Daoy (cell line): ENCODE measurements at regions not wholly inside any gene's neighbourhood (a gene's known extent, or its start where the extent isn't known, plus 50 kb on each side); places are given as distances from the start of the nearest gene placed in this dataset.

Source experiments
- DNase-seq: peaks from one replicate; pipeline ENCODE4 v3.0.0-alpha.2; 2015; ENCODE audit warnings: low read depth

GRCh38 chr3:113138839-113139743 lies 72.3 kb upstream of the BOC start:
- DNase-seq: no peak

- peak; percentile 63 for DNase-seq
These were observed 70.5 kb upstream of the BOC start for GRCh38 chr3:113140876-113141275.

- no peak for DNase-seq
These were observed 69.8 kb upstream of the BOC start for GRCh38 chr3:113141543-113141942.

- DNase-seq: no peak
These were observed 68.9 kb upstream of the BOC start for GRCh38 chr3:113142476-113142875.

- DNase-seq: no peak
These were observed 68.0 kb upstream of the BOC start for GRCh38 chr3:113143353-113143752.

- DNase-seq: no peak
These were observed 63.6 kb upstream of the BOC start for GRCh38 chr3:113147681-113148261.

- peak; percentile 27 for DNase-seq
These were observed 63.1 kb upstream of the BOC start for GRCh38 chr3:113148284-113148683.

- DNase-seq: no peak
These were observed 61.1 kb upstream of the BOC start for GRCh38 chr3:113150250-113150649.

- DNase-seq: peak; percentile 59
These were observed 59.8 kb upstream of the BOC start for GRCh38 chr3:113151461-113152031.

GRCh38 chr3:113152849-113153248 lies 58.5 kb upstream of the BOC start:
- no peak for DNase-seq

GRCh38 chr3:113153499-113154107 lies 57.8 kb upstream of the BOC start:
- DNase-seq: no peak

GRCh38 chr3:113156816-113157333 lies 54.5 kb upstream of the BOC start:
- no peak for DNase-seq

- DNase-seq: no peak
These were observed 53.8 kb upstream of the BOC start for GRCh38 chr3:113157408-113158030.

- no peak for DNase-seq
These were observed 53.2 kb upstream of the BOC start for GRCh38 chr3:113158171-113158570.
